H1 (cell line): ENCODE measurements at regions not wholly inside any gene's neighbourhood (a gene's known extent, or its start where the extent isn't known, plus 50 kb on each side); places are given as distances from the start of the nearest gene placed in this dataset.

Source experiments
- CTCF ChIA-PET: fragments of 300-600 bp; sonication (Branson Sonifier 250); formaldehyde crosslinking; loops from one replicate; lab custom pipeline; 2021; ENCODE audit not compliant: partially characterized antibody; lab: Charles Lee
- POLR2A ChIA-PET: fragments of 300-600 bp; sonication (Branson Sonifier 250); formaldehyde crosslinking; loops from one replicate; lab custom pipeline; 2021; ENCODE audit warnings: inconsistent platforms; ENCODE audit not compliant: partially characterized antibody; lab: Charles Lee
- DNase-seq, 2 experiments: peaks; one replicate each; pipeline versions ENCODE4 v3.0.0 to v3.0.0-alpha.2; 2010 to 2022; ENCODE audit warnings: low spot score in 2 of 2, low read depth in 1 of 2, mixed read lengths in 1 of 2
- FAIRE-seq: peaks from 2 replicates; lab custom pipeline; 2011; peaks lifted over from hg19 to GRCh38; lab: Jason Lieb, UNC
- H2AFZ ChIP-seq: 2 replicates; pipeline ENCODE4 v1.8.1; 2012; ENCODE audit warnings: low read length, inconsistent platforms
- H2AK5ac ChIP-seq: 2 replicates; pipeline ENCODE4 v1.6.1; 2013; ENCODE audit warnings: low read depth, low read length
- H2BK120ac ChIP-seq: replicated peaks from 2 replicates; pipeline ENCODE3; 2013; ENCODE audit warnings: low read depth, low read length, inconsistent platforms
- H2BK12ac ChIP-seq: 2 replicates; pipeline ENCODE4 v1.6.1; 2013; ENCODE audit warnings: low read depth, low read length
- H2BK15ac ChIP-seq: 2 replicates; pipeline ENCODE4 v1.6.1; 2013; ENCODE audit warnings: low read length
- H2BK20ac ChIP-seq: 2 replicates; pipeline ENCODE4 v1.6.1; 2013; ENCODE audit warnings: low read length
- H2BK5ac ChIP-seq: 2 replicates; pipeline ENCODE4 v1.6.1; 2013; ENCODE audit warnings: low read depth, low read length
- H3K14ac ChIP-seq: 2 replicates; pipeline ENCODE4 v1.6.1; 2013; ENCODE audit warnings: inconsistent platforms; ENCODE audit not compliant: insufficient read length
- H3K18ac ChIP-seq: 2 replicates; pipeline ENCODE4 v1.6.1; 2013; ENCODE audit warnings: low read length; ENCODE audit errors: extremely low read depth
- H3K23ac ChIP-seq: 2 replicates; pipeline ENCODE4 v1.6.1; 2013; ENCODE audit warnings: inconsistent platforms; ENCODE audit not compliant: insufficient read length
- H3K23me2 ChIP-seq: 2 replicates; pipeline ENCODE4 v1.6.1; 2013; ENCODE audit warnings: low read depth, low read length
- H3K27ac ChIP-seq: 2 replicates; pipeline ENCODE4 v1.6.1; 2011; ENCODE audit warnings: low read depth, low read length, inconsistent platforms
- H3K27me3 ChIP-seq, 4 experiments: replicated peaks in 1 of 4; 1 replicate in 1 of 4; 2 replicates in 3 of 4; pipeline versions ENCODE4 v1.6.1 to v1.8.1; 2011 to 2013; ENCODE audit warnings: low read length in 3 of 4, mild to moderate bottlenecking in 3 of 4, inconsistent platforms in 2 of 4, mixed read lengths in 2 of 4, moderate library complexity in 1 of 4; ENCODE audit not compliant: control insufficient read depth in 3 of 4, insufficient read depth in 3 of 4; ENCODE audit errors: extremely low read depth in 1 of 4
- H3K36me3 ChIP-seq, 4 experiments: 2 replicates each; pipeline versions ENCODE4 v1.6.1 to v1.8.1; 2011 to 2013; ENCODE audit warnings: mild to moderate bottlenecking in 4 of 4, low read length in 3 of 4, moderate library complexity in 2 of 4, control low read depth in 1 of 4, inconsistent platforms in 1 of 4; ENCODE audit not compliant: insufficient read depth in 4 of 4, control insufficient read depth in 2 of 4
- H3K4ac ChIP-seq: replicated peaks from 2 replicates; pipeline ENCODE3; 2013; ENCODE audit warnings: low read length, low read depth, mixed read lengths, inconsistent platforms; ENCODE audit not compliant: insufficient read length
- H3K4me1 ChIP-seq, 4 experiments: replicated peaks in 1 of 4; 1 replicate in 1 of 4; 2 replicates in 3 of 4; pipeline versions ENCODE4 v1.6.1 to v1.8.1; 2011 to 2013; ENCODE audit warnings: low read length in 3 of 4, inconsistent platforms in 2 of 4, mixed read lengths in 1 of 4; ENCODE audit not compliant: insufficient read depth in 4 of 4, control insufficient read depth in 3 of 4
- H3K4me2 ChIP-seq, 2 experiments: 2 replicates each; pipeline versions ENCODE4 v1.6.1 to v1.8.1; 2011 to 2013; ENCODE audit warnings: low read depth in 2 of 2, low read length in 2 of 2, control low read depth in 1 of 2, inconsistent platforms in 1 of 2, mild to moderate bottlenecking in 1 of 2; ENCODE audit not compliant: insufficient read depth in 1 of 2
- H3K4me3 ChIP-seq, 4 experiments: fragments of 200-600, 300-600 bp in 1 of 4; sonication (generic), shearing (Covaris generic), sonication (Bioruptor Twin) in 1 of 4; 2 replicates each; pipeline versions ENCODE4 v1.5.1 to v1.8.1; 2011 to 2016; ENCODE audit warnings: low read length in 4 of 4, low read depth in 3 of 4, control low read depth in 2 of 4, inconsistent platforms in 2 of 4, mild to moderate bottlenecking in 2 of 4, mixed read lengths in 1 of 4, moderate library complexity in 1 of 4; ENCODE audit not compliant: insufficient read depth in 2 of 4; ENCODE audit errors: extremely low read depth in 1 of 4
- H3K56ac ChIP-seq: replicated peaks from 2 replicates; pipeline ENCODE3; 2013; ENCODE audit warnings: low read depth, mild to moderate bottlenecking, mixed read lengths, low read length, inconsistent platforms; ENCODE audit not compliant: insufficient read length
- H3K79me1 ChIP-seq: 2 replicates; pipeline ENCODE4 v1.6.1; 2013; ENCODE audit warnings: low read depth, low read length, control low read depth
- H3K79me2 ChIP-seq, 2 experiments: 2 replicates each; pipeline versions ENCODE4 v1.6.1 to v1.8.1; 2012 to 2013; ENCODE audit warnings: low read length in 2 of 2, mild to moderate bottlenecking in 2 of 2, inconsistent platforms in 1 of 2; ENCODE audit not compliant: insufficient read depth in 2 of 2, control insufficient read depth in 1 of 2
- H3K9ac ChIP-seq, 4 experiments: replicated peaks in 1 of 4; 1 replicate in 1 of 4; 2 replicates in 3 of 4; pipeline versions ENCODE4 v1.6.1 to v1.8.1; 2011 to 2013; ENCODE audit warnings: low read depth in 3 of 4, low read length in 3 of 4, control low read depth in 2 of 4, mild to moderate bottlenecking in 2 of 4, moderate library complexity in 2 of 4, inconsistent platforms in 1 of 4; ENCODE audit errors: extremely low read depth in 1 of 4
- H3K9me3 ChIP-seq, 2 experiments: 2 replicates each; pipeline versions ENCODE4 v1.6.1 to v1.8.1; 2012 to 2013; ENCODE audit warnings: mild to moderate bottlenecking in 2 of 2, moderate library complexity in 2 of 2, control low read depth in 1 of 2, inconsistent platforms in 1 of 2, low read depth in 1 of 2, low read length in 1 of 2, mixed read lengths in 1 of 2; ENCODE audit not compliant: insufficient read depth in 2 of 2
- H4K20me1 ChIP-seq, 2 experiments: replicated peaks in 1 of 2; 2 replicates each; pipeline versions ENCODE3 to v1.8.1; 2011 to 2013; ENCODE audit warnings: inconsistent platforms in 2 of 2, low read length in 2 of 2, mild to moderate bottlenecking in 1 of 2; ENCODE audit not compliant: insufficient read depth in 2 of 2, control insufficient read depth in 1 of 2
- H4K5ac ChIP-seq: 2 replicates; pipeline ENCODE4 v1.6.1; 2013; ENCODE audit warnings: low read length, low read depth, mixed read lengths, inconsistent platforms; ENCODE audit not compliant: insufficient read length
- H4K8ac ChIP-seq: 2 replicates; pipeline ENCODE4 v1.8.0; 2013; ENCODE audit warnings: mild to moderate bottlenecking, moderate library complexity, low read length, inconsistent platforms; ENCODE audit not compliant: insufficient read depth; ENCODE audit errors: extremely low read depth
- H4K91ac ChIP-seq: replicated peaks from 2 replicates; pipeline ENCODE3; 2013; ENCODE audit warnings: low read length, mixed read lengths, inconsistent platforms; ENCODE audit not compliant: insufficient read length
- BCL11A ChIP-seq, 2 experiments: IDR thresholded peaks; one replicate each; pipeline ENCODE4 v1.6.1; 2011; ENCODE audit warnings: low read depth in 2 of 2, low read length in 2 of 2, mild to moderate bottlenecking in 2 of 2
- RNF2 ChIP-seq: fragments of 200-900, 300-1000 bp; sonication (generic); IDR thresholded peaks from 2 replicates; pipeline ENCODE4 v1.7.1; 2016; ENCODE audit warnings: borderline replicate concordance, low read depth, mild to moderate bottlenecking, antibody characterized with exemption, low read length; ENCODE audit not compliant: poor library complexity, severe bottlenecking; ENCODE audit errors: missing control alignments
- WGBS, 2 experiments: shearing (Covaris generic) in 1 of 2; methylation state at CpG; one replicate each; pipeline versions ENCODE4 v1.1.6 to v1.1.7; 2013 to 2015; ENCODE audit warnings: low lambda C conversion rate in 2 of 2, mixed read lengths in 2 of 2, inconsistent platforms in 1 of 2, low coverage in 1 of 2, missing lambda C conversion rate in 1 of 2; ENCODE audit not compliant: insufficient replicate concordance in 2 of 2, insufficient coverage in 1 of 2, insufficient read length in 1 of 2; ENCODE audit errors: extremely low coverage in 1 of 2, missing lambda C conversion rate in 1 of 2; 5-methylcytosine and 5-hydroxymethylcytosine counted together

- Histone ChIP-seq H3K4me1 (no peaks in the 10 kb centered on the region), H2BK20ac (no peak overlapping the region), H3K23me2 (no peaks in the 10 kb centered on the region; the same call in 1 of the 2 replicates), H3K18ac (no peak overlapping the region), H3K14ac (no peak overlapping the region), H3K4me2 (no peak overlapping the region), H3K27ac (no peak overlapping the region), H3K4me3 (no peak overlapping the region), H4K8ac (no peak overlapping the region), H4K5ac (no peak overlapping the region), H3K4ac (no peak overlapping the region), H2BK12ac (no peak overlapping the region), H4K20me1 (no peaks in the 10 kb centered on the region), H2BK15ac (no peak overlapping the region), H2BK120ac (no peak overlapping the region), H3K36me3 (no peaks in the 10 kb centered on the region), H4K91ac (no peak overlapping the region), H3K23ac (no peak overlapping the region), H3K9me3 (no peaks in the 10 kb centered on the region), H2AFZ (no peak overlapping the region), H3K79me2 (no peaks in the 10 kb centered on the region), H2AK5ac (no peak overlapping the region), H2BK5ac (no peak overlapping the region), H3K79me1 (no peaks in the 10 kb centered on the region), H3K27me3 (no peaks in the 10 kb centered on the region), H3K9ac (no peak overlapping the region), H3K56ac (no peak overlapping the region)
- 95% methylated on average over 2 of the region's 2 CpGs; no CpG with 5 or more reads in 1 of the 2 experiments for WGBS, 2 experiments
- FAIRE-seq (no peak), DNase-seq (no peak)
- ChIA-PET POLR2A (no interaction called here), CTCF (interaction anchor here (0.7 to 1.8 kb wide), 7 partner anchors 11 to 297 kb away, joined by 3 to 6 read pairs (median 3); no protein-coding TSS in a partner anchor)
- TF ChIP-seq BCL11A (IDR thresholded peaks at IDR 0.05; ENCODE audit: low read depth in 2 of 2, low read length in 2 of 2) (no peak), RNF2 (no peak)
These were observed 224.2 kb downstream of the NUP35 start for GRCh38 chr2:183348492-183348891.
